Posterior vena cava (tissue), 2 donors: ENCODE measurements at regions not wholly inside any gene's neighbourhood (a gene's known extent, or its start where the extent isn't known, plus 50 kb on each side); places are given as distances from the start of the nearest gene placed in this dataset.

Source experiments
- DNase-seq: peaks from one replicate; pipeline ENCODE4 v3.0.0-alpha.2; 2020; ENCODE audit warnings: low spot score
- intact Hi-C, 2 donors: fragments of 100-400 bp; cut with DNase I; formaldehyde crosslinking; loops; one replicate each; pipeline versions ENCODE4 v1.14.1 to v1.14.2; 2022 to 2023
- donor health status: DM: yes; HTN: yes; CAD: no.
- donor health status: DM: yes; HTN: yes; CAD: no.

GRCh38 chr13:63435667-63436324 lies 2020.1 kb upstream of the PCDH20 start:
- DNase-seq = no peak
- intact Hi-C loops = no loop called here

GRCh38 chr13:63433546-63434150 lies 2018.0 kb upstream of the PCDH20 start:
- intact Hi-C loops = no loop called here
- no peak for DNase-seq

GRCh38 chr13:63427170-63427569 lies 2011.5 kb upstream of the PCDH20 start:
- no peak for DNase-seq
- intact Hi-C loops = no loop called here

- intact Hi-C loops = no loop called here
- no peak for DNase-seq
Observed at GRCh38 chr13:63425131-63425530, 2009.5 kb upstream of the PCDH20 start.

- intact Hi-C loops = no loop called here
- no peak for DNase-seq
Observed at GRCh38 chr13:63421123-63421522, 2005.5 kb upstream of the PCDH20 start.

- intact Hi-C loops = no loop called here
Observed at GRCh38 chr13:63420685-63421084, 2005.0 kb upstream of the PCDH20 start.

GRCh38 chr13:63414247-63414646 lies 1998.6 kb upstream of the PCDH20 start:
- no peak for DNase-seq

More at GRCh38 chr13:63420685-63421084, 2005.0 kb upstream of the PCDH20 start:
- DNase-seq = no peak

GRCh38 chr13:63409791-63410351 lies 1994.2 kb upstream of the PCDH20 start:
- DNase-seq = no peak
- intact Hi-C loops = no loop called here

More at GRCh38 chr13:63414247-63414646, 1998.6 kb upstream of the PCDH20 start:
- intact Hi-C loops = no loop called here

- DNase-seq = no peak
- intact Hi-C loops = no loop called here
Observed at GRCh38 chr13:63408331-63409189, 1992.9 kb upstream of the PCDH20 start.

GRCh38 chr13:63403733-63404132 lies 1988.1 kb upstream of the PCDH20 start:
- intact Hi-C loops = no loop called here
- DNase-seq = no peak

- peak; percentile 61 for DNase-seq
- intact Hi-C loops = no loop called here
Observed at GRCh38 chr13:63396746-63397145, 1981.1 kb upstream of the PCDH20 start.

- intact Hi-C loops = no loop called here
- no peak for DNase-seq
Observed at GRCh38 chr13:63393112-63393511, 1977.5 kb upstream of the PCDH20 start.

GRCh38 chr13:63389756-63390155 lies 1974.1 kb upstream of the PCDH20 start:
- intact Hi-C loops = no loop called here

GRCh38 chr13:63381078-63381859 lies 1965.6 kb upstream of the PCDH20 start:
- no peak for DNase-seq
- intact Hi-C loops = no loop called here

More at GRCh38 chr13:63389756-63390155, 1974.1 kb upstream of the PCDH20 start:
- no peak for DNase-seq

- intact Hi-C loops = no loop called here
- no peak for DNase-seq
Observed at GRCh38 chr13:63377986-63378385, 1962.3 kb upstream of the PCDH20 start.

- intact Hi-C loops = no loop called here
- no peak for DNase-seq
Observed at GRCh38 chr13:63370101-63370500, 1954.5 kb upstream of the PCDH20 start.

- no peak for DNase-seq
- intact Hi-C loops = loop anchor here in 1 of 2 donors (1.0 kb wide), 1 partner anchor 8 kb away; no protein-coding TSS in a partner anchor
Observed at GRCh38 chr13:63367522-63368198, 1952.0 kb upstream of the PCDH20 start.

- DNase-seq = no peak
- intact Hi-C loops = no loop called here
Observed at GRCh38 chr13:63364159-63364558, 1948.5 kb upstream of the PCDH20 start.

GRCh38 chr13:63351533-63351932 lies 1935.9 kb upstream of the PCDH20 start:
- intact Hi-C loops = no loop called here

More at GRCh38 chr13:63351533-63351932, 1935.9 kb upstream of the PCDH20 start:
- no peak for DNase-seq
